ENCODE measurements at regions not wholly inside any gene's neighbourhood (a gene's known extent, or its start where the extent isn't known, plus 50 kb on each side); places are given as distances from the start of the nearest gene placed in this dataset.

GRCh38 chr19:28019371-28019770 is 1193.6 kb downstream of the UQCRFS1 start:
- peak; percentile 7 to 32 for DNase-seq (ENCODE audit: extremely low spot score in 2 of 2)
- TF ChIP-seq POLR2AphosphoS5 (IDR thresholded peaks at IDR 0.05; ENCODE audit: insufficient read depth in 1 of 2, low read depth in 1 of 2) (no peak), POLR2A (IDR thresholded peaks at IDR 0.05) (no peak), CTCF (IDR thresholded peaks at IDR 0.05) (no peak)

GRCh38 chr19:28018499-28018898 is 1194.5 kb downstream of the UQCRFS1 start:
- Histone ChIP-seq H3K36me3 (no peaks in the 10 kb centered on the region), H3K27me3 (no peaks in the 10 kb centered on the region), H3K9me3 (no peaks in the 10 kb centered on the region), H3K27ac (no peak overlapping the region), H3K4me3 (no peak overlapping the region), H3K4me1 (no peaks in the 10 kb centered on the region)
- intact Hi-C loops (cut with DNase I), result no loop called here
- TF ChIP-seq POLR2AphosphoS5 (IDR thresholded peaks at IDR 0.05; ENCODE audit: insufficient read depth in 1 of 2, low read depth in 1 of 2) (no peak), CTCF (IDR thresholded peaks at IDR 0.05) (no peak), POLR2A (IDR thresholded peaks at IDR 0.05) (no peak)
- peak in 1 of 2 donors; percentile 5 for DNase-seq (ENCODE audit: extremely low spot score in 2 of 2)

More at GRCh38 chr19:28019371-28019770, 1193.6 kb downstream of the UQCRFS1 start:
- no peak overlapping the region for H3K4me3 ChIP-seq
- intact Hi-C loops (cut with DNase I), result no loop called here
- no peaks in the 10 kb centered on the region for H3K4me1 ChIP-seq
- H3K27me3 ChIP-seq, result no peaks in the 10 kb centered on the region
- no peaks in the 10 kb centered on the region for H3K36me3 ChIP-seq
- no peaks in the 10 kb centered on the region for H3K9me3 ChIP-seq
- no peak overlapping the region for H3K27ac ChIP-seq

GRCh38 chr19:28014615-28015405 is 1198.1 kb downstream of the UQCRFS1 start:
- no peak for TF ChIP-seq CTCF (IDR thresholded peaks at IDR 0.05)
- no peak for TF ChIP-seq POLR2A (IDR thresholded peaks at IDR 0.05)
- TF ChIP-seq POLR2AphosphoS5 (IDR thresholded peaks at IDR 0.05; ENCODE audit: insufficient read depth in 1 of 2, low read depth in 1 of 2), result no peak
- peak; percentile 56 to 82 for DNase-seq (ENCODE audit: extremely low spot score in 2 of 2)
- H3K4me3 ChIP-seq, result no peak overlapping the region
- no peaks in the 10 kb centered on the region for H3K36me3 ChIP-seq
- H3K27me3 ChIP-seq, result no peaks in the 10 kb centered on the region
- no peaks in the 10 kb centered on the region for H3K4me1 ChIP-seq
- intact Hi-C loops (cut with DNase I), result no loop called here
- no peaks in the 10 kb centered on the region for H3K9me3 ChIP-seq
- H3K27ac ChIP-seq, result no peak overlapping the region

GRCh38 chr19:28012361-28012760 is 1200.6 kb downstream of the UQCRFS1 start:
- Histone ChIP-seq H3K27ac (no peak overlapping the region), H3K9me3 (no peaks in the 10 kb centered on the region), H3K4me3 (no peak overlapping the region), H3K27me3 (no peaks in the 10 kb centered on the region), H3K4me1 (no peaks in the 10 kb centered on the region), H3K36me3 (no peaks in the 10 kb centered on the region)
- no peak for TF ChIP-seq CTCF (IDR thresholded peaks at IDR 0.05)
- TF ChIP-seq POLR2AphosphoS5 (IDR thresholded peaks at IDR 0.05; ENCODE audit: insufficient read depth in 1 of 2, low read depth in 1 of 2), result no peak
- no peak for TF ChIP-seq POLR2A (IDR thresholded peaks at IDR 0.05)
- peak; percentile 58 to 77 for DNase-seq (ENCODE audit: extremely low spot score in 2 of 2)
- intact Hi-C loops (cut with DNase I), result no loop called here

- Histone ChIP-seq H3K27me3 (no peaks in the 10 kb centered on the region), H3K27ac (no peak overlapping the region), H3K4me1 (no peaks in the 10 kb centered on the region), H3K9me3 (no peaks in the 10 kb centered on the region), H3K36me3 (no peaks in the 10 kb centered on the region), H3K4me3 (no peak overlapping the region)
- DNase-seq (ENCODE audit: extremely low spot score in 2 of 2), result peak in 1 of 2 donors; percentile 25
- TF ChIP-seq POLR2AphosphoS5 (IDR thresholded peaks at IDR 0.05; ENCODE audit: insufficient read depth in 1 of 2, low read depth in 1 of 2), result no peak
- intact Hi-C loops (cut with DNase I), result no loop called here
These were observed 1202.3 kb downstream of the UQCRFS1 start for GRCh38 chr19:28010656-28011055.

Data from vagina (tissue), 2 donors.